ENCODE measurements at regions not wholly inside any gene's neighbourhood (a gene's known extent, or its start where the extent isn't known, plus 50 kb on each side); places are given as distances from the start of the nearest gene placed in this dataset.
"Not testable (repeated sequence)": the region's sequence is repeated elsewhere in the genome, so short reads cannot be mapped to it uniquely, and the experiment has no call there.

DNA sequence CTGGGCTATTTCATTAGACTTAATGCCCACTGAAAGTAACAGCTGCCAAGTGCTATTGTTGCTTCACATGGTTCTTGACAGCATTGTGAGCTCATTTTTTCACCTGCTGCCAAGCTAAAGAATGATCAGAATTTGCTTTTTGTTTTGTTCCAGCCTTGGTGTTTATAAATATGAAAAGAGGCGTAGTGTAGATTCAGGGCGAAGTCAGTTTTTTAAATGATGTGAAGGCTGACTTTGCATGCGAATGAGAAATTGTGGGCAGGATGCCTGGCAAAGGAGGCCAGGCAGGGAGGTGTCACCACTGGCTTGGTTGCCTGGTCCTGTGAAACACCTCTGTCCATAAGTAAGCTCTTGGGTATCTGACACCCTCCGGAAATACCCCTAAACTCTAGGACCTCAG lies 93.3 kb upstream of the NAP1L1 start:
- DNase-seq (ENCODE audit: low spot score) = no peak

DNA sequence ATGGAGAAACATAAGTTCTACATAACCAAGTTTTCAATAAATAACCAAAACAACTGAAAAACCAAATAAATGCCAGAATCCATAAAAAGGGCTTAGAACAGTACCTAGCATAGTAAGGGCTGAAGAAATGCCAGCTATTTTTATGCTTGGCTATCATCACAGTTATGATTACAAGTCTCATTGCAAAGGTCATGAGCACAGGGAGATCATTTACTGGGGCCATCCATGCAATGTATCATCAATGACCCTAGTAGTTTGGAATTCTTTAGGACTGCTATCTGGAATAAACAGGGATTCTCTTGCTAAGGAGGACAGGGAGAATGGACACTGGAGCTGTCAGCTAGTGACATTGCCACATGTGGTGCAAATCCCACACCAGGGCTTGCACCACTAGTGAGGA lies 92.5 kb upstream of the NAP1L1 start:
- DNase-seq (ENCODE audit: low spot score) = no peak

DNA sequence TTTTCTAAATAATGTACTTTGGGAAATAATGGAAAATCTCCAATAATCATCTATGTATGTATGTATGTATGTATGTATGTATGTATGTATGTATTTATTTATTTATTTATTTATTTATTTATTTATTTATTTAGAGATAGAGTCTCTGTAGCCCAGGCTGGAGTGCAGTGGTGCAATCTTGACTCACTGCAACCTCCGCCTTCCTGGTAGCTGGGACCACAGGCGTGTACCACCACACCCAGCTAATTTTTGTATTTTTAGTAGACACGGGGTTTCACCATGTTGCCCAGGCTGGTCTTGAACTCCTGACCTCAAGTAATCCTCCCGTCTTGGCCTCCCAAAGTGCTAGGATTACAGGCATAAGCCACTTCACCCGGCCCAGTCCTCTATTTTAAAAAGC lies 91.5 kb upstream of the NAP1L1 start:
- not testable (repeated sequence) for DNase-seq (ENCODE audit: low spot score)

DNA sequence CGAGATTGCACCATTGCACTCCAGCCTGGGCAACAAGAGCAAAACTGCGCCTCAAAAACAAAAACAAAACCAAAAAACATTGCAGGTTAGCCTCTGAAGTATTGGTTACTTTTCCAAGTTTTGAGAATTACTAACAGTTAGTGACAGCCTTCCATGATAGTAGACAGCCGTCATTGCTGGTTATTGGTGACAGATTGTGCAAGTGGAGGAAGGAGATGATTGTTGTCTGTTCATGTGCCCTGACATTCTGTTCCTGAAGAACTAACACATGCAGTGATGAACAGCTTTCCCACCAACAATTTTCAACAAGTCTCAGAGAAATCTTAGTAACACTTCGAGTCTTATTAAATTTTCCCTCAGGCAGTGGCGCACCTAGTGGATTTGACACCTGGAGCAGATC lies 89.3 kb upstream of the NAP1L1 start:
- DNase-seq (ENCODE audit: low spot score) = no peak

DNA sequence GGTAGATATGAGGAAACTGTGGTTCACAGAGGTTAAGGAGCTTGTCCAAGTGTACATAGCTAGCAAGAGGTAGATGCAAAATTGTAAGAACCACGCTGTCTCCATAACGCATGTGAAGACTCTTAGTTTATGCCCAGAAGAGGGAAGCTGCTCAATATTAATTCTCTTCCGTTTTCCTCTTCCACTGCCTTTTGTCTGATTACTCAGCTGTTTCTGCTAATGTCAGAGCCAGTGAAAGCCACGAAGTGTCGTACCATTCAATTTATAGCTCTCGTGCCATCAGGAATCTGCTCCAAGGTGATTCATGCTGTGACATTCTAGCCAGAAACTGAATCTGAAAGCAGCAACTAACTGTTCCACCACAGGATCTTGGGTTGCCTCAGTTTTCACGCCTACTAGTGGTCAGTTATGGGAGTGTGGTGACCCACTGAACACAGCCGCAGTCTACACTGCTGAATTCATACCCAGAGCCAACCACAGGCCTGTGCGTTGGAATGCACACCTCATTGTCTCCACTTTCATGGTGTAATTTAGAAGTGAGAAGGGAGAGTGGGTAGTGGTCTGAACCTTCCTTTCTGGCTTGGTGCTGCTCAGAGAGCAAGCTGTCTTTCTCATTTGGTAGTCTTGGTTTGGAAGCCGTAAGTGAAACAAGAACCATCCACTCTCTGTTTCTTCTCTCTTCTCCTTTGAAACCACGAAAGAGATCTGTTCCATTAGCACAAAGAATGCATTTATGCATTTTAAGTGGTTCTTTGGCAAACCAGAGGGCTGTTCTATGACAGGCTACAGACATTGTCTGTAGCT lies 74.2 kb upstream of the NAP1L1 start:
- DNase-seq (ENCODE audit: low spot score) = peak; percentile 9

DNA sequence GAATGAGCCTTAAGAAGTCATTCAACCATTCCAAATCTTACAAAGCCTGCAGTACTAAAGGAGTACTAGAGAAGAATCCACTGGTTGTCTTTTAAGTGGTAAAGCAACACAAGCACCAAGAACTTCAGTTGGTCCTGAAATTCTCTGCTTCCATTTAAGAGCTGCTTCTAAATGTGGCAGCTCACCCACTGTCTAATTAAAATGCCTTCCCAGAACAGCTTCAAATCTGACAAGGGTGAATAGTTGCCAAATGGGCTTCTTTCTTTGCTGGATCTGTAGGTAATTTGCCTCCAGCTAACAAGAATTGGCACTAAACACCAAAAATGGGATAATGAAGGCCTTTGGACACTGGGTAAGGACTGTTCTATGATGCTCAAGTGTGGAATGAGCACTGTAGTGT lies 72.2 kb upstream of the NAP1L1 start:
- DNase-seq (ENCODE audit: low spot score) = no peak

DNA sequence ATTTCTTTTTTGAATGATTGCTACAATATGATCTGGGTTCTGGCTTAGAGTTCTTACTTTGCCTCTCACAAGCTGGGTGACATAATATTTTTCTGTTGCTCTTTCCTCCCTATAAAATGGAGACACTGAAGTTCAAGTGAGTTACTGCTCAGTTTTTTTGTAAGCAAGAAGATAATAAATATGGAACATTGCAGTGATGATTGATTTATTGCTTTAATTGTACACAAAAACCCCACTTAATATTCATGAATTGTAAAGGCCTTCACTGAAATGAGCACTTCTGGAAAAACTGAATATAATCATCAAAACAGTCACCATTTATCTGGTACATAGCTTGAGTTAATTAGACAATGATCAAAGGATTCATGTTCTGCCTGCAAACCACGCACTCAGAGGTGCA lies 71.8 kb upstream of the NAP1L1 start:
- no peak for DNase-seq (ENCODE audit: low spot score)

DNA sequence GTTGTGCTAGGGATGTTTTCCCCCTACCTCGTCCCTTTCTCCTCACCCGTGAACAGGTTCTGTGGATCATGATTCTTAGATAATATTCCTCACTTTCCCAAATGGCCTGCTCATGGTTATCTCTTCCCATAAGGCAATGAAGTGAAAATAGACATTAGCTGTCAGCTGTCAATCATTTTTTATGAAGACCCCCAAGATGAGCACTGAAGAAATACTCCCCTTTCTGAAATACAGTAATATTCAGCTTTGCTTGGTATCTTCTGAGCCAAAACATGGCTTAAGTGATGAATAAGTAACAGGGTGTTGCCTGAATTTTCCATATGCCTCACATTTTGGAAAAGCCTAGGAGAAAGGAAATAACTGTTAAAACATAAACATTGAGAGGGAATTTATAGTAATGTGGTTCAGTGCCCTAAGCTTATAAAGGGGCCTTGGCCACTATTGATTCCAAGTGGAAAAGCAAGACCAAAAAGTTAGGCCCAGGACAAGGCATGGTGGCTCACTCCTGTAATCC lies 70.7 kb upstream of the NAP1L1 start:
- DNase-seq (ENCODE audit: low spot score) = no peak

DNA sequence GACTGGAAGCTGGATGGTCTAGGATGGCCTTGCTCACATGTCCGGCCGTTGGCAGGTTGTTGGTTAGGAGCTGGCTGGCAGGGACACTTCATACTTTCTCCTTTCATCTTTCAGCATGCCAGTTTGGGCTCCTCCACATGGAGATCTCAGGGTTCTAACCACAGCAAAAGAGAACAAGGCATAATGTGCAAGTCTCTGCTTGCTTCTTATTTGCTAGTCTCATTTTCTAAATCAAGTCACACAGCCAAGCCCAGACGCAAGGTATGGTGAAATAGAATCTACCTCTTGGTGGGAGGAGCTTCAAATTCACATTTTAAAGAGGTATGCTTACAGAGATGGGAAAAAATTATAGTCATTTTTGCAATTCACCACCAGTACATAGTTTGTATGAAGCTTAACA lies 69.1 kb upstream of the NAP1L1 start:
- no peak for DNase-seq (ENCODE audit: low spot score)

DNA sequence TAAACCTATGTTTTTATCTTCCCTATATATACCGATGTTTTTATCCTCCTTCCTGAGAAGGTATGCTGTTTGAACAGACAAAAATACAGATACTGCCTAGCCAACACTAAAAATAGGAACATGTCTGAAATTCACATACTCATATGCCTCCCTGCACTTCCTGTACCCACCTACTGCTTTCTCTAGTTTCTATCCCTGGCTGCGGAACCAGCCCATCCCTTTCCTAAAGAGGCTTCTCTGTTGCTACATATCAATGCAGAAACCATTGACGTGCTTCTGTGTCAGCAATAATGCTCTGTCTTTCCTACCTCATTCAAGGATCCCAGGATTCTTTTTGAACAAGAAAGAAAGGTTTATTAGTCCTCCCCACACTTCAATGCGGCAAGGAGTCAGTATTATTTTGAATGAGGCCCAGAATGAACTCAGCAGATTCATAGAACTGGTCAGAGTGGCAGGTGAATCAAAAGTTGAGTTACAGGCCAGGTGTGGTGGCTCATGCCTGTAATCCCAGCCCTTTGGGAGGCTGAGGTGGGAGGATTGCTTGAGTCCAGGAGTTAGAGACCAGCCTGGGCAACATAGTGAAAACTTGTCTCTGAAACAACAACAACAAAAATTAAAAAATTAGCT lies 67.8 kb upstream of the NAP1L1 start:
- DNase-seq (ENCODE audit: low spot score) = no peak

DNA sequence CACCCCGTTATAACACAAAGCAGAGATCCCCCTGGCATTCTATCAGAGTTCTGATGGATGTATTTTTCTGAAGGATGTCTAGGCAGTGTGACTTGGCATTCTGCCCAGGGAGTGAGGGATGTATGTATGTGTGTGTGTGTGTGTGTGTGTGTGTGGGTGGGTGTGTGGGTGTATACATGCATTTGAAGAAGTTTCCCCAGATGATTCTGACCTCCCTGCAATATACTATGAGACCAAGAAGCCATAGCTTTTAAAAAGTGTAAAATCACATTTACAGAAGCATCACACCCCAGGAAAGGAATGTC lies 59.7 kb upstream of the NAP1L1 start:
- DNase-seq (ENCODE audit: low spot score) = no peak

DNA sequence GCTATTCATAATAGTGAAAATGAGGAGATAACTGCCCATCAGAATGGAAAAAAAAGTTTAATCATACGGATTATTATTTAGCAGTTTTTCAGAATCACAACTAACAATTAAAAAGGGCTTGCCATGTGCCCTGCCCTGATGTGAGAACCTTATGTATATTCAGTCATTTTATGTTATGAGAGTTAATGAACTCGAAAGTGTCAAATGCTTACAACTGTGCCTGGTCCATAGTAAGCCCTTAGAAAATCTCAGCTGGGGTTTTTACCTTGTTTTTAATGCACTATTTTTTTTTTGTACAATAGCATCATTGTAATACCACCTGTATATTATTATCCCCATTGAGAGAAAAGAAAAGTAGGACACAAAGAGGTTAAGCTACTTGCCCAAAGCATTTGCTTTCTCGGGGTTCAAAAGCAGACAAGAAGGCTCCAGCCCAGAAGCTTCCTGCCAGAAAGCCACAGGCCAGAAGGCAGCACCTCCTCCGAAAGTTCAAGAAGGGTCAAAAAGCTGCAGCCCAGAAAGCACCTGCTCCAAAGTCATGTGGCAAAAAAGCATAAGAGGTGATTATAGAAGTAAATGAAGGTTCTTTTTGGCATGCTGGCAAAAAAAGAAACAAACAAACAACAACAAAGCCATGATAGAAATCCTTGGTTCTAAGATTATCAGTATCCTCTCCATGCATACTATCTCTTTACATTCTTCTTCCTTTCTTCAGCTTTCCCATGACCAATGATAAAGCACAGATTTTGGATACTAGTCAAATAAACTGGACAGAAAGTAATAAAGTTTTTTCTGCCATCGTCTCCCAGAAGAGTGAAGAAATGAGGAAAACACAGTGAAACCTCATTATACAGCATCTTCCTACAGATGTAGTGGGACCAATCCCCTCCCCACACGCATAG lies 59.1 kb upstream of the NAP1L1 start:
- DNase-seq (ENCODE audit: low spot score) = no peak

DNA sequence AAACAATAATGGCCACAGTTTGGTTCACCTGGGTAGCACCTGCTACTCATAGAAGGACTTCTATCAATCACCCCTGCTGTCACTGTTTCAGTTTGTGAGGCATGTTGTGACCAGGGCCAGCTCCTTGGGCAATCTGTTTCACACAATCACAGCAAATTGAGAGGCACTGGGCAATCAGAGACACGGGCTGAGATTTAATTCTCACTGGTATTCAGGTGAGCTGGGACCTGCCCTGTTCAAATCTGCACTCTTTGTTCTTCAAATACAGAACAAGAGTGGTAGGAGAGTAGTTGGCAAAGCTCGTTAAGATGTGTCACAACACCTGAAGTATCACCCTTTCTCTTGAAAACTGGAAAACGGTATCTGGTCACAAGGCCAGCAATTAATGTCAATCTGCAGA lies 57.8 kb upstream of the NAP1L1 start:
- DNase-seq (ENCODE audit: low spot score) = no peak

DNA sequence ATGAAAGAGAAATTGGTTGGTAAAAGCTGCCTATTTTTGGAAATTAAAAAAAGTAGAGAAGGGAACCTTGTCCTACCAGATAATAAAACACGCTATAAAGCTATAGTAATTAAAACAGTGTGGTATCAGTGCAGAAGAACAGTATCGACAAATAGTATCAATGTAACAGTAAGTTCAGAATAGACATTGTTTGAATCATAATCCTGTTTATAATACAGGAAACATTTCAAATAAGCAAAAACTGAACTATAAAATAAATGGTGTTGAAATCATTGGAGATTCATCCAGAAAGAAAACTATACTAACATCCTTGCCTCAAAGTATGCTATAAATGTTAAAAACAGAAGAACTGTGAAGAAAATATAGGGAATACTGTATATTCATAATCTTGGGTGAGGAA lies 54.2 kb upstream of the NAP1L1 start:
- no peak for DNase-seq (ENCODE audit: low spot score)

DNA sequence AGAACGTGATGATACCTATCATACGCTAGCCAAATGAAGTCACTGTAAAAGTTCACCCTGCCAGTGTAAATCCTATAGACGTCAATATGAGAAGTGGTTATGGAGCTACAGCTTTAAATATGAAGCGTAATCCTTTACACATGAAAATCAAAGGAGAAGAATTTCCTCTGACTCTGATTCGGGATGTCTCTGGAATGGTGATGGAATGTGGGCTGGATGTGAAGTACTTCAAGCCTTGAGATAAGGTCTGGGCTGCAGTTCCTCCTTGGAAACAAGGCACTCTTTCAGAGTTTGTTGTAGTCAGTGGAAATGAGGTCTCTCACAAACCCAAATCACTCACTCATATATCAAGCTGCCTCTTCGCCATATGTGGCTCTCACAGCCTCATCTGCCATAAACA lies 53.1 kb upstream of the NAP1L1 start:
- no peak for DNase-seq (ENCODE audit: low spot score)

DNA sequence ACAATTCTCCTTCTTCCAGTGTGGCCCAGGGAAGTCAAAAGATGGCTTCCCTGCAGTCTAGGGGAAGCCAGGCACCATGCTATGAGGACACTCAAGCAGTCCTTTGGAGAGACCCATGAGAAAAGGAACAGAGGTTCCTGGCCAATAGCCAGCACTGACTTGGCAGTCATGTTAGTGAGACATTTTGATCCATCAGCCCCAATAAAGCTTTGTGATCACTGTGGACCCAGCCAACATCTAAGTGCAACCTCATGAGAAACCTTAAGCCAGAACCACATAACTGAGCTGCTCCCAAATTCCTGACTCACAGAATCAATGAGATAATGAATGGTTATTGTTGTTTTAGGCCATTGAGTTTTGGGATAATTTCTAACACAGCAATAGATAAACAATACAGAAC lies 51.0 kb upstream of the NAP1L1 start:
- no peak for DNase-seq (ENCODE audit: low spot score)
